HK-2 (cell line): ENCODE measurements at regions not wholly inside any gene's neighbourhood (a gene's known extent, or its start where the extent isn't known, plus 50 kb on each side); places are given as distances from the start of the nearest gene placed in this dataset.

Experiments used
- DNase-seq: peaks from one replicate; pipeline ENCODE4 v3.0.0-alpha.2; 2018; ENCODE audit not compliant: unreplicated experiment

DNA sequence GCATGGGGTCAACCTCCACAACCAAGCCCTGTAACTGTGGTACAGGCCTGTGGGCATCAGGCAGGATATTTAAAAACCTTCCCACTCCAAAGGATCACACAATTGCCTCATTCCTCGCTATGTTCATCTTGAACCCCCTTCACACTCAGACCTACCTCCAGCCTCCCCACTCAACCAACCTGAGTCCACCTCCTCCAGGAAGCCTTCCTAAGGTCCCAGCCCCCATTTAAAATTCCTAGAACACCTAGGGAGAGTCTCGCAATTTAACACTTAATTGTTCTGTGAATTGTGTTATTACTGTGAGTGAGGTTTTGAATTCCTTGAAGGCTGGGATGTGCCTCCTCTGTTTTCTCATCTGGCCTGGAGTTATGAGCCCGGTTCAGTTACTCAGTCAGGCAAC, 93.1 kb upstream of the SMNDC1 start:
- DNase-seq, result no peak

DNA sequence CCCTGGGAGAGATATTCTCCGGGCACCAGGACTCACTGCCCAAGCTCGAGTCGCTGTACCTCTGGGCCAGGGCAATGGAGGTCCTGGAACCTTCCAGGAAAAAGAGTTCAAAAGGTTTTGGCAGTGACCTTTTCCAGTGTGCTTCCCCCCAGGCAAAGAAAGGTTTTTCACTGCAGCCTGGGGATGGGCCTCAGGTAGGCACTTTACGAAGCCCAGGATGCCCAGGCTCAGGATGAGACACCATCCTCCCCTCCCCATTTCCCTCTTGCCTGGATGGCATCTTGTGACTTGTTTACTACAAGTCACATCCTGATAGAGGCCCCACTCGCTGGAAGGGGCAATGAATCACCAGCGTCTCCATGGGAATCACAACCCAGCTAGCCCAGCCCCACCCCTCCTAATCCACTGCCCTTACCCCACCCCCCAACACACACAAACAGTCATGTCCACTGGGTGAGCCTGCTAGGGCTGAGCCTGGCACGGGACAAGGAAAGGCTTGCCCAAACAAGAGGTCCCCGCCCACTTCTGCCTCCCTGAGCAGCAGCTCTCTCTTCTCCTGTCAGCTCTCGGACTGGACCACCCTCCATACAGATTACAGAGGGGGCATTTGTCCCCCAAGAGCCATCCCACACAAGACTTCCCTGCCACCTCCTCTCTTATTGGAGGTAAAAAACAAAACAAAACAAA, 93.8 kb upstream of the SMNDC1 start:
- peak; percentile 97 for DNase-seq

DNA sequence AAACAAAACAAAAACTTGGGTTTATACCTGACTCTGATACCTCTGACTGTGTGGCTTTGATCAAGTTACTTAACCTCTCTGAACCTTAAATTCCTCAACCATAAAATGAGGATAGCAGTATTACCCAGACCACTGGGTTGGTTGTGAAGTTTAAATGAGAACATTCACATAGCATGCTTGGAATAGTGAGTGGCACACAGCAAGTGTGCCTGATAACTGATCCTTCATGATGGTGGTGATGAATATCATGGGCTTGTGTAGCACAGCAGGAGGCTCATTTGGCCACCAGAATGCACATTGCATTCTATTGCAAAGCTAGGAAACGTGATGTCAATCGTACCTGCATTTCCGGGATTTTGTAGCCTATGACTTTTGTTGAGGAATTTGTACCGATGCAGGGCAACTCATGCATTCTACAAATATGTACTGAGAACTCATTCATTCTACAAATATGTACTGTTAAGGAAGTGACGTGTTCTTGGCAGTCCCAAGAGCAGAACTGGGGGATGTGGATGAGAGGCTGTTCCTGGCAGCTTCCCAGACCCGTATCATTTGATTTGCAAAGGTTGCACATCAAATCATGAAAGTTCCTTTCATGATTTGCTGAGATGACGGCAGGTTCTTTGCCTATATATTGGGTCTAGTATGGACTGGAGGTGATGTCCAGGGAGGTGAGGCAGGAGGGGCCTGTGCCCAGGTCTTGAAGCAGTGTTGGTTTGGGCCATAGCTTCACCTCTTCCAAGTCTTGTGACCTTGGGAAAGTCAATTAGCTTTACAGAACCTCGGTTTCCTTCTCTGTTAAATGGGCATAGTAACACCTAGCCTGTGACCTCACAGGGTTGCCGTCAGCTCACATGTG, 94.6 kb upstream of the SMNDC1 start:
- peak; percentile 71 for DNase-seq

DNA sequence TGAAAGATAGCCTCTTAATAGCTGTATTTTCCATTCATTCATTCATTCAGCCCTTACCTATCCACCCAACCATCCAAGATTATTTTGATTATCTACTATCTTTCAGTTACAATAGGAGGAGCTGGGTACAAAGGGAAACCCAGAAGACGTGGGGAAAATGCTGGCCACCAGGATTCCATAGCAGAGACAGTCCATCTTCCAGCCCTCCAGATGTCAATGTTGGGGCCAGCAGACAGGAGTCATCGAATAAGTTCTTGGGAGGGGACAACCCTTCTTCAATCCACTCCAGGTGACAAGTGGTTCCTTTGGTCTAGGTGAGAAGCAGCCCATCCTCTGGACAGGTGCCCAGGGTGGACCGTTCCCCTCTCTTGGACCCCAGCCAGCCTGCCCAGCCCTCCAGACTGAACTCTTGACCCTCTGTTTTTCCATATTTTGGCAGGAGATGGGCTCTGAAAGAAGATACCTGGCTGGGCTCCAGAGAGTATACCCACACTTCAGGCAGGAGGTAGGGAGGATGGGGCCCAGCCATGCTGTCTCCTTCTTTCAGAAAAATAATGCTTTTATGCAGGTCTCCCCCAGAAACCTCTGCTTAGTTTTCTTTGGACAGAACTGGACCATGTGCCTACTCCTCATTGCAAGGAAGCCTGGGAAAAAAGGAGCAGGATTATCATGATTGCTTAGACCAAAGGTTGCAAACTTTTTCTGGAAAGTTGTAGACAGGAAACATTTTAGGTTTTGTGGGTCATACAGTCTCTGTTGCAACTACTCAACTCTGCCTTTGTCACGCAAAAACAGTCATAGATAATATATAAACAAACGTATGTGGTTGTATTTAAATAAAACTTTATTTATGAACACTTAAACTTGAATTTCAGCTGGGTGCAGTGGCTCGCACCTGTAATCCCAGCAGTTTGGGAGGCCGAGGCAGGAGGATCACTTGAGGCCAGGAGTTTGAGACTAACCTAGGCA, 95.5 kb upstream of the SMNDC1 start:
- no peak for DNase-seq

DNA sequence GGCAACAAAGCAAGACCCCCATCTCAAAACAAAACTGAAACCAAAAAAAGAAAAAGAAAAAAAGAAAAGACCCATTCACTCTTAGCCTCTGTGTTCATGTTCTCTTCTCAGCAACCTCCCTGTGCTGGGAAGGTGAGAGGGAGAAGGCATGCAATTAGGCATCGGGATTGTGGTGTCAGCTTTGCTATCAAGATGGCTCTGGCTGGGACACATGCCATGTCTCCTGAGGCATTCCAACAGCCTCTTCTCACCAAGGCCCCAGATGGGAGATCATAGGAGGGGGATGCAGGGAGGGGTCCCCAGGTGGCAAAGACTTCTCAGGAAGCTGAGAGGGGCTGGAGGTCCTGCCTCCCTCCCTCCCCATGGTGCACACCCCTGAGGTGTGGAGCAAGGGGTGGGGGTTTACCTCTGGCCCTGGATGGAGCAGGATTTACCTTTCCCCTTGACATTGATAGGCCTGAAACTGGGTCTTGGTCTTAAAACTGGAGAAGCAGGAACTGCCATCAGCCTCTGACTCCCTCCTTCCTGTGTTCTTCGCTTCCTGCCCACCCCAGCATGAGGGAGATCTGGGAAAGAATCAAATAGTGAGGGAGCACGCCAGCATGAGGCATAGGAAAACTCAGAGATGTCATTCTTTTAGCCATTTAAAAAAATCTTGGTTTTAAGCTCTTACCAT, 96.2 kb upstream of the DUSP5 start:
- no peak for DNase-seq

DNA sequence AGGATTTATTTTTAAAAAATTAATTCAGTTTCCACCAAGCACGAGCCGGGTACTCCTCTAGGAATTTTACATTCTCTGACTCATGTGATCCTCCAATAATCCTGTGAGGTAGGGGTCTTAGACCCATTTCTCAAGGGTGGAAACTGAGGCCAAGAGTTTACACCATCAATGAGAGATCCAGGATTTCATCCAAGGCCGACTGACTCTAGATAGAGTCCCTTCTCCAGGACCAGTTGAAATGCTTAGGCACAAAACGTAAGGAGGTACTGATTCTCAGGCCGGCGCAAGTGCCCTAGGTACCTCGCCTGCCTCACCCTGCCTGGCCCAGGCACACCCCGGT, 95.7 kb upstream of the DUSP5 start:
- no peak for DNase-seq

DNA sequence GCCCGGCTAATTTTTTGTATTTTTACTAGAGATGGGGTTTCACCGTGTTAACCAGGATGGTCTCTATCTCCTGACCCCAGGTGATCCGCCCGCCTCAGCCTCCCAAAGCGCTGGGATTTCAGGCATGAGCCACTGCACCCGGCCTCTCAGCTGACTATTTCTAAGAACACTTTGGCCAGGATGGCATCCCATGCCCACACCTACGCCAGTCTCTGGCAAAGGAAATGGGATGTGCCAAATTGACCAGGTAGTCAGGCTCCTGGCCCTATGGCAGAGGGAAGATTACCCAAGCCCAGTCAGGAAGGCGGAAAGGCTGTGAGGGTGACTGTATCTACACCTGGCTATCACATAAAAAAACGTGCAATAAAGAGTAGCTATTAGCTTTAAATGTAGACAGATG, 94.1 kb upstream of the DUSP5 start:
- no peak for DNase-seq

DNA sequence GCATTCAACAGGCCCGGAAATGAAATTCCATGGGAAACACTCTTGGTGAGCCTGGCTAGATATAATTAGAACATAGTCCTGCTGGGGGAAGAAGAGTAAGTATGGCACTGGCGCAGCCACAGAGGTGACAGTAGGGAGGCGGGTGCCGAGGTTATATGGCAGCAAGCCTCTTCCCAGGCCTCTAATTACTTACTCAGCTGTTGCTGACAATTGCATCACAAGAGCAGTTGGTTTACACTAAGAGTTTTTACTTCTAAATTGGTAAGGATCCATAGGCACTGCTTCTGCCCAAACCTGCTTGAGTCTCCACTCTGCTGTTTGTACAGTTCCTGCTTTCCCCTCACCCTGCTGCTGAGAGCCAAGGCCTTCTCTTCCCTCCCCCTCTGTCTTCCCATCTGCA, 93.3 kb upstream of the DUSP5 start:
- no peak for DNase-seq

DNA sequence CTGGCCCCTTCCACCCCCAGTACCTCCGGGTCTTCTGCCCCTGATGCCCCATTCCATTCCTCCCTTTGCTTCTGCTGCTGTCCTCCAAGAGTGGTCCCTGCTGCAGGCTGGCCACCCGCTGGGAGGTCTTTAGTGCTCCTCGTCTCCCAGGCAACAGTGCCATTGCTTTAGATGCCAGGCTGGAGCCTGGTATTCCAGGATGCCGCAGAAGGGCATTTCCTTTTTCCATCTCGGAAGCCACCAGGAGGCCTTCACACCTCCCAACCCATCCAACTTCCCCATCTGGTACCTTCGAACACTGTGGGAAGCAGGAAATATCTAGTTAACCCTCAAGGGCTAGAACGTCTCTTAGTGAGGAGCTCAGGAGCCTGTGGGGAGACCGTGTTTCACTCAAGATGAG, 92.9 kb upstream of the DUSP5 start:
- DNase-seq, result no peak

DNA sequence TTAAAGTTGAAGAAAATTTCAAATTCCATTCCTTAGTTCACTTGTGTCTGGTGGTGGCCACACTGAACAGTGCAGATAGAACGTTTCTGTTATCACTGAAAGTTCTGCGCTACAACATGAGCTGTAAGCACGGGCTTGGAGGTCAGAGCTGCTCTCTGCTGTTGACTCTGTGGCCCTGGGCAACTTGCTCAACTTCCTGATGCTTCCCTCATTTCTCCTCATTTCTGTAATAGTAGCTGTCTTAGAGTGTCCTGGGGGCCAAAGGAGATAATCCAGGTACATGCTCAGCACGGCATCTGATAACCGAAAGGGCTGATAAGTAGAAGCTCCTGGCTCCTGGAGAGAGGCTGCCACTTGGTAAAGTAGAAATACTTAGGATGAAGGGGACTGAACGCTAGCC, 92.3 kb upstream of the DUSP5 start:
- no peak for DNase-seq

DNA sequence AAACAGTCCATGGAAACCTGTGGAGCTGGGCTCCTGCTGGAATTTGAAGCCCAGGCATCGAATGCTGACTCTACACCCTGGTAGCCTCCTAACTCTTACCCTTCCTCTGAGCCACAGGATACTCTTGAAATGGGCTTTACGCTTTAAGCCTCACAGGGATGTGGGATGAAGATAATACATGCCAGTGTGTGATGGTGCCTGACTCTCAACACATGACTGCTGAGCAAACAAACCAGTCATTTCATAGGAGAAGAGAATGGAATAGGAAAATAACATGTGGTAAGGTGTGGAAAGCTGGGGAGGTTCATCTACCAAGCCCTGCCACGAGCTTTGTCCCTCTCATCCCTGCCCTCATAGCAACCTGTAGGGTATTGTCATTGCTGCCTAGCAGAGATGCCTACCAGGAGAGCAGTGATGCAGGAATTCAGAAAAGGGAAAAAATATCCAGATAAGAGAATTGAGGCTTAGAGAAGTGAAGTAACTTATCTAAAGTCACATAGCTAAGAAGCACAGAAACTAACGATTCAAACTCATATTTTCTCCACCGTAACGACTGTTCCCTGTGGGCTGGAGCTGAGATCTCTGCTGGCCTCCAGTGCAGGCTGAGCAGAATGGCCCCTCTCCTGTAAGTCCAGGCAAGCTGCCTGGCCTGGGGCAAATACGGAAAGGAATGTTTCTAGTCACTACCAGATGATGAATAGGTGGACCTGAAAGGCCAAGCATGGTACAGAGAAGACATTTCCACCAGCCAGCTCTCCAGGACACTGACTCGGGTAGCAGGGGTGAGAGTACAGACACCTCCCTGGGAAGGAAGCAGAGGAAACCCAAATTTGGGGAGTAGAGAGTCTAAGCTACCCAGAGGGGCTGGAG, 90.2 kb upstream of the DUSP5 start:
- DNase-seq, result no peak

DNA sequence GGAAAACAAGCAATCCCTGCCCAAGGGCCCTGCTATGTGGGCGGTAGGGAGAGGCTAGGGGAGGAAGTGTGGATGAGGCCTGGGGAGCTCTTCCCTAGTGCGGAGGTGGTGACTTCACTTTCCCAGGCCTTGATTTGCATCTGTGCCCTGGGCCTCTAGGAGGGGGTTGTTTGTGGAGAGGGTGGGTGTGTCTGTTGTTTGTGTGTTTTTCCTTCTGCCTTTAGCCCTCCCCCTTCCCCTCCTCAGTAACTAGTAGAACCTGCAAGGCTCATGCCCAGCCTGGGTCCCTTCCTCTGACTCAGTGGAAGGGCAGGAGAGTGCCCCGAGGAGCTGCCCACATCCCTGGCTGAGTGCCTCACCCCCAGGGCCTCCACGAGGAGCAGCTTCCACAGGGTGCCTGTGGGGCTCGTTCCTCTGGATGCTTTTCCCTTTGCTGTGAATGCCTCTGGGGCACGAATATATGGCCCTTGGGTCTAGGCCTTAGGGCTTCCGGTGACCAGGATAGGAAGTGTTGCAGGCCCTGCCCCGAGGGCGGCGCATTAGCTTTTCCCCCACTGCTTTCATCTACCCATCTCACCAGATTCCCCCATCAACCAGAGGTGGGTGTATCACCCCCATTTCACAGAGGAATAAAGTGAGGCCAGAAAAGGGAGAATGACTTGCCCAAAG, 89.4 kb upstream of the DUSP5 start:
- no peak for DNase-seq

DNA sequence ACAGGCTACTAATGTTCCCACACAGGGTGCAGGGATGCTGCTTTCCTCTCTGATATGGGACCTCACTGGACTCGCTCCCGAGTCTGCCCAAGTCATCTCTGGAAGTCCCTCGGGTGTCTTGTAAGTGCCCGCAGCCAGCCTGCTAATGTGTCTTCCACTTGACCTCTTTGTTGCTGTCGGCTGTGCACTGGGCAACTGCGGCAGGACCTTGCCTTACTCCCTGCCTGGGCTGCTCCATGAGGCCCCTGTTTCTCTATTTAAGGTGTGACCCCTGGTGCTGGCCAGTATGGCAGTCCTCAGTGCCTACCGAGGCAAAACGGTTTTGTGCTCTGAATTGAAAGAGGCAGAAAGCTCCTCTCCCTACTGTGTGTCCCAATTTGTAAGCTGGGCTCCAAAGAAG, 88.8 kb upstream of the DUSP5 start:
- no peak for DNase-seq

DNA sequence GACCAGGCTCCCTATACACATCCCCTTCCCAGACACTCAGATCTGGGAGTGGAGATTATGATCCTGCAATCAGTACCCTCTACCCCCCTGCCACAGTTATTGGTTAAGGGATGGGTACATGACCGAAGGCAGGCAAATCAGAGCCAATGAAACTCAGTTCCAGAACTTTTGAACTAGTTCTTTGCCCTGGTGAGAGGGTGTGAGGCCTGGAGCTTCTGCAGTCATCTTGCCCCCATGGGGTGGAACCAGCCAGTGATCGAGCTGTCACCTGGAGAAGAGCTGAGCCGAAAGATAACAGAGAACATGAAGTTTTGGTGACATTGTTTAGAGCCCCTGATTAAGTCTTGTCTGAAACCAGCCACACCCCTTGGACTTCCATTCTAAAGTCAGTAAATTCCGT, 88.2 kb upstream of the DUSP5 start:
- no peak for DNase-seq

DNA sequence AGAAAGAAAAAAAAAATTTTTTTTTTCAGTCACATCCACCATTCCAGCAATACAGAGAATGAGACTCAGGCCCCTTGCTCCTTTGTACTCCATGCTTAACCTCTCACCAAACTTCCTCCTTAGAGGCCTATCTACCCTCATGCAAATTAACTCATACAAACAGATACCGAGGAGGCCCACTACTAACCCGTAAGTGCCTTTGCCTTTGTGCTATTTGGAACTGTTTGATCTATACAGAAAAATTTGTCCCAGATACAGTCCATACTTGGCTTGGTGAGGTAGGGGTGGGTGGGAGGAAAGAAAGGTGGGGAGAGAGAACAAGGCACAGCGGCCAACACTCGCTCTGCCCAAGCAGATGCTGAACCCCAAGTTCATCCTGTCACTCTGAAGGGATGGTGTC, 87.8 kb upstream of the DUSP5 start:
- no peak for DNase-seq

DNA sequence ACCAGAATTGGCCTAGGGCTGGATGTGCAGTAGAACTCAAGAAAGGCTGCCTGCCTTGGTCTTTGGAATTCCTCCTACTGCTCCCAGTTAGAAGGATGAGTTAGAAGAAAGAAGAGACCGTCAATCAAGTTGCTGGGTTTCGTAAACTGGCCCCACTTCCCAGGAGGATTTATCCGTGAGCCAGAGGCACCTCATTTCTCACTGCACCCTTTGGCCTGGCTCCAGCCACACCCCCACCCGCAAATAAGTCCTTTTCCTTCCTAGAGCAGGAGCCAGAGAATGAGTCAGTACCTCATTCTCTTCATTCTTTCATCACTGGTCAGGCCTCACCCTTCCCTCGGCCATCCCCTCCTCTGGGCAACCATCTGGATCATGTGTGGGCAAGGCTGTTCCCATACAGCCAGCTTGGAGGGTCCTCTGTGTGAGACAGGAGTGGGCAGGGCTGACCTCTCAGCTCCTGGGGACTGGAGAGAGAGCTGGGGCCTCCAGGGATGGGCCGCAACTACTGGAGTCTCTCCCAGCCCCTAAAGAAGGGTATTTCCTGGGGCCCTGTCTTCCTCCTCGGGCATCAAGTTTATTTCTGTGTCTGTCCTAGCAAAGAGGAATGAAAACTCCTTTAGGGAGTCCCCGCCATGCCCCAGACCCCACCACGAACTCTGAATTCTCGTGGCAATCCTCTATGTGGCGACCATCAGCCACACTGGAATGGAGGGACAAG, 87.2 kb upstream of the DUSP5 start:
- peak; percentile 92 for DNase-seq

DNA sequence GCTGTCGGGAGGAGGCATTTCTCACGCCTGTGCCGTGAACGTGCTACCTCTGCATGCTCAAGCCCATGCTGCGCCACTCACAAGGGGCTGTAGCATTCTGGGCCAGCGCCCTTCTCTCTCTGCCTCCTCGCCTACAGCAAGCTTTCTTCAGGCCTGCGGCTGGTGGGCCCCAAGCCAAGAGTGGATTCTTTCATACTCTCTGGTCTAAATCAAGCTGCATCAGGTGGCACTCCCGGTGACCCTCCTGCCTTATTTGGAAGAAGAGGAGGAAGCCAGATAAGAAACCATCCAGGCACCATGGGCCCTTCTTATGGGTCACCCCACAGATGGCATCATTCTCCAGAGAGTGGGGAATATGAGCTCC, 86.7 kb upstream of the DUSP5 start:
- peak; percentile 67 for DNase-seq

DNA sequence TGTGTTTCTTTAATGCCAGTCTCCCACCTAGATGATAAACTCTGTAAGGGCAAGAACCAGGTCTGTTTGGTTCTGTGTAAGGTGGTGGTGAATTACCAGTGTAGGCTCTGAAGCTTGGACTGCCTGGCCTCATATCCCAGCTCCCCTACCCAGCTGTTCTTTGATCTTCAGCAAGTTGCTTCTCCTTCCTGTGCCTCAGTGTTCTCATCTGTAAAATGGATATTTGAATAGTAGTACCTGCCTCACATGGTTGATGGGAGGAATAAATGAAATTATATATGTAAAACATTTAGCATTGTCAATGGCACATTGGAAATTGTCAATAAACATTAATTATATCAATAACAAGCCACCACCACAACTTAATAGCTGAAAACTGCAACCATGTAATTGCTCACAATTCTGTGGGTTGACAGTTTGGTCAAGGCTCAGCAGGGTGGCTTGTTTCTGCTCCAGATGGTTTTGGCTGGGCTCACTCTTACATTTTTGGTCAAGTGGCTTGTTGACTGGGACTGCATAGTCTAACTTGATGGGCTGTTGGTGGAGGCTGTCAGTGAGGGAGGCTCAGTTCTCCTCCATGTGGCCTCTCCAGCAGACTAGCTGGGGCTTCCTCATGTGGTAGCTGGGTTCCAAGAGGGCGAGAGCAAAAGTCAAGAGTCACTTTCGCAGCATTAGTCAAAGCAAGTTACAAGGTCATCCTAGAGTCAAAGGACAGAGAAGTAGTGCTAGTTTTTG, 84.5 kb upstream of the DUSP5 start:
- no peak for DNase-seq
